ENCODE measurements at regions not wholly inside any gene's neighbourhood (a gene's known extent, or its start where the extent isn't known, plus 50 kb on each side); places are given as distances from the start of the nearest gene placed in this dataset.
A peak's percentile ranks its signal among the peaks of the same experiment; 100 is the strongest.

DNA sequence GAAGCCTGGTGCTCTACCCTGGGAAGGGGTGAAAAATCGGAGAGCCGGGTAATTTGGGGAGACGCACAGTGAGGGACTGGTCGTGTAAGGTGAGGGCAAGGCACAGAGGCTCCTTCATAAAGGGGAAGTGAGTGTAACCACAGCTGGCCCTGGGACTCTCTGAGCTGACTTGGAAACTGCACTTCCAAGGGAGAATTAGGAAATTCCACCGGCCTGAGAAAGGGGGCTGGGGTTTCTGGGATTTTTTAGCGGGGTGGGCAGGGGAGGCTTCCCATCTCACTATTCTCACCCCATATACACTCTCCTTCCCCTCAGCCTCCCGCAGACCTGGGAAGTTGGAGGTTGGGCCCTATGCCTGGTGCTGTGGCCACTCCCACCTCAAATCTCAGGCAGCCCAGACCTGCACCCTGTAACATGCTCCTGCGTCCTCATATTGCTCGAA, 88.3 kb upstream of the IPO9 start:
- Histone ChIP-seq H3K4me3 (peak overlapping the region; percentile 85), H3K79me2 (ENCODE audit: insufficient read depth) (peaks cover 99% of the 10 kb centered on the region), H3K4me2 (ENCODE audit: unreplicated experiment) (peak overlapping the region; percentile 94), H3K4me1 (ENCODE audit: insufficient read depth) (peaks cover 81% of the 10 kb centered on the region), H3K36me3 (ENCODE audit: low read depth) (peaks cover 9% of the 10 kb centered on the region; the same call in 1 of the 2 replicates), H3K9me2 (ENCODE audit: insufficient read depth) (no peaks in the 10 kb centered on the region), H3K27me3 (replicated peaks; ENCODE audit: insufficient read depth) (no peaks in the 10 kb centered on the region), H4K20me1 (ENCODE audit: insufficient read depth) (0 out of 2 replicates have a peak, but pooled peaks cover 4% of the 10 kb centered on the region), H3F3A (ENCODE audit: insufficient read depth) (peaks cover 72% of the 10 kb centered on the region), H3K9ac (peak overlapping the region; percentile 92), H3K9me3 (ENCODE audit: low read depth) (no peaks in the 10 kb centered on the region), H2AFZ (no peak overlapping the region), H3K27ac (peak overlapping the region; percentile 76)
- TF ChIP-seq EZH2phosphoT487 (IDR thresholded peaks at IDR 0.05; ENCODE audit: insufficient read depth, low read depth) (no peak), EZH2 (IDR thresholded peaks at IDR 0.05; ENCODE audit: insufficient read depth, poor library complexity, severe bottlenecking) (no peak)
- WGBS, 2 experiments (ENCODE audit: low coverage in 1 of 2, low lambda C conversion rate in 2 of 2, missing lambda C conversion rate in 2 of 2) = 7 to 21% methylated on average over 6 to 9 of the region's 9 CpGs
- DNase-seq = peak; percentile 58
- in situ Hi-C loops (cut with MboI) = no loop called here

DNA sequence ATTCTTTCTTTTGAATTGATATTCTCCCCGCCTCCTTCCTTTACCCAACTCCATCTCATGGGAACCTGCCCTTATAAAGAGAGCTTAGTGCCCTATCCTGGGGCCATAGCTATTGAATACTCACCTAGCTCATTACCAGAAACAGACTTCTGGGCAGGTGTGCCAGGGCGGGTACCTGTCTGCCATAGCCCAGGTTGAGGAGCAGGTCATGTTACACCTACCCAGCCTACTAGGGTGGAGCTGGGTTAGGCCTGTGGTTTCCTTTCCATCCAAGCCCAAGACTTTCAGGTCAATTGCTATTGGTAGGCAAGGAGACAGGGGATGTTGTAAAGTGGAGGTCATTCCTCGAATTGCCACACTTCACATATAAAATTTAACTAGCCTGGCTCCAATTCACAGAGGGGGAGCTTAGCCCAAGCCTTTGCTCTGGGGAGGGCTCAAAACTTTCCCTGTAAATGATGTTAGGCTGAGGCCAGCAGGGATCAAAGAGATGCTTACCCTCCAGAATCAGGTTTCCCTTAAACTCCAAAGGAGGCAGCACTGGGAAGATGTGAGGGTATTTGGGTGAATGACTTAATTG, 87.1 kb upstream of the IPO9 start:
- Histone ChIP-seq H3K9me3 (ENCODE audit: low read depth) (no peaks in the 10 kb centered on the region), H3K4me3 (peak overlapping the region; percentile 85), H3K4me1 (ENCODE audit: insufficient read depth) (peaks cover 85% of the 10 kb centered on the region), H3K4me2 (ENCODE audit: unreplicated experiment) (peak overlapping the region; percentile 94), H4K20me1 (ENCODE audit: insufficient read depth) (0 out of 2 replicates have a peak, but pooled peaks cover 4% of the 10 kb centered on the region), H3K79me2 (ENCODE audit: insufficient read depth) (peaks cover 99% of the 10 kb centered on the region), H3K27ac (peak overlapping the region; percentile 76), H3F3A (ENCODE audit: insufficient read depth) (peaks cover 70% of the 10 kb centered on the region), H3K27me3 (replicated peaks; ENCODE audit: insufficient read depth) (no peaks in the 10 kb centered on the region), H2AFZ (no peak overlapping the region), H3K9me2 (ENCODE audit: insufficient read depth) (no peaks in the 10 kb centered on the region), H3K9ac (peak overlapping the region; percentile 92; the same call in 1 of the 2 replicates), H3K36me3 (ENCODE audit: low read depth) (peaks cover 9% of the 10 kb centered on the region; the same call in 1 of the 2 replicates)
- 67 to 69% methylated on average over 3 of the region's 3 CpGs for WGBS, 2 experiments (ENCODE audit: low coverage in 1 of 2, low lambda C conversion rate in 2 of 2, missing lambda C conversion rate in 2 of 2)
- TF ChIP-seq EZH2phosphoT487 (IDR thresholded peaks at IDR 0.05; ENCODE audit: insufficient read depth, low read depth) (no peak), EZH2 (IDR thresholded peaks at IDR 0.05; ENCODE audit: insufficient read depth, poor library complexity, severe bottlenecking) (no peak)
- in situ Hi-C loops (cut with MboI) = no loop called here
- no peak for DNase-seq

DNA sequence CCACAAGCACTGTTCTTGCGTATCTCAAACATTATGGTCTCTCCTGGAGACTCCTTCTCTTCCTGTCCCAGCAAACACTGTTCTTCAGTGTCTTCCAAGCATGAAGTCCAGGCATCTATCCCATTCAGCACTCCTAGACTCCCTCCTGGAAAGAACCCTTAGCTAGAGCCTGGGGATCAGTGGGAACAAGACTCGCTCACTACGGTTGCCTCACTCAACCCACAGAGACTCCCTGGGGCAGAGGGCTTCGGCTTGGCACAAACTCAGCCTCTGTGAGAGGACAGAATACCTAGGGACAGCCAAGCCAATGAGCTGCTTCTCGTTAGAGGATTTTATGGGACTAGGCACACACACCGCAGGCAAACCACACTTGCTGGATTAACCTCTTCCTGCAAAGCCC, 86.5 kb upstream of the IPO9 start:
- Histone ChIP-seq H3K9me2 (ENCODE audit: insufficient read depth) (no peaks in the 10 kb centered on the region), H3K27me3 (replicated peaks; ENCODE audit: insufficient read depth) (no peaks in the 10 kb centered on the region), H3K9me3 (ENCODE audit: low read depth) (no peaks in the 10 kb centered on the region), H3K36me3 (ENCODE audit: low read depth) (peaks cover 9% of the 10 kb centered on the region; the same call in 1 of the 2 replicates), H3K79me2 (ENCODE audit: insufficient read depth) (peaks cover 99% of the 10 kb centered on the region), H2AFZ (no peak overlapping the region), H4K20me1 (ENCODE audit: insufficient read depth) (0 out of 2 replicates have a peak, but pooled peaks cover 4% of the 10 kb centered on the region), H3K4me2 (ENCODE audit: unreplicated experiment) (peak overlapping the region; percentile 94), H3K4me3 (peak overlapping the region; percentile 85; the same call in 1 of the 2 replicates), H3K9ac (0 out of 2 replicates have a peak overlapping the region, but pooled peaks have one; percentile 6), H3K27ac (peak overlapping the region; percentile 76), H3K4me1 (ENCODE audit: insufficient read depth) (peaks cover 85% of the 10 kb centered on the region), H3F3A (ENCODE audit: insufficient read depth) (peaks cover 70% of the 10 kb centered on the region)
- WGBS, 2 experiments (ENCODE audit: low coverage in 1 of 2, low lambda C conversion rate in 2 of 2, missing lambda C conversion rate in 2 of 2) = 39 to 45% methylated on average over 6 of the region's 6 CpGs
- TF ChIP-seq EZH2 (IDR thresholded peaks at IDR 0.05; ENCODE audit: insufficient read depth, poor library complexity, severe bottlenecking) (no peak), EZH2phosphoT487 (IDR thresholded peaks at IDR 0.05; ENCODE audit: insufficient read depth, low read depth) (no peak)
- peak; percentile 58 for DNase-seq
- in situ Hi-C loops (cut with MboI) = no loop called here

DNA sequence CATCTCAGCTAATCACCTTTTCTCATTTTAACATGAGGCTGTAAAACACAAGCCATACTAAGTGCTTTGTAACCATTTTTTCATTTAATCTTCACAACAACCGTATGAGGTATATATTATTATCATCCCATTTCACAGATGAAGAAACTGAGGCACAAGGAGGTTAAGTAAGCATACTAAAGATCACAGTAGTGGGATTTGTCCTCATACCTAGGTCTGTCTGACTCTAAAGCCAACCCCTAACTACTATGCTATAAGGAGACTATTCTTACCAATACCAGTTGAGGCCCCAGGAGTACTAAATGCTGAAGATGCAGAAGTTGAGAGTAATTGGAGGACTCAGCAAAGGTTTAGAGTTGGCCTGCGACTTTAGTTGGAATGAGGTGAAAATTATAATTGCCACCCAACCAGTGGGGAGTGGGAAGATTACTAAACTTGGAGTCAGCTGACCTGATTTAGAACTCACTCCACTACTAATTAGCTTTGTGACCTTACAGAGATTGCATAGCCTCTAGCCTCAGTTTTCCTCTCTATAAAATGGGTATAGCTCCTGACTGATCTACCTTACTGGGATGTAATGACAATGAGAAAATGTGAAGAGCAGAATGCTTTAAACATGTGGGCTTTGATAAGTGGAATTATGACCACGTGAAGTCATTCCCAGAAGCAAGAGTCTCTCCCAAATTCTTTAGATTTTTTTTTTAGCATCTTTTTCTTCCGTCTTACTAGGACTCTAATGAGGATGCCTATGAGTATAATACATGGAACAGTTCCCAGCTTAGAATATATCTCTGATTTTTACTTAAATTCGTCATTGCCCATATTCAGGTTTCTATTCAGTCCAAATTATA, 85.8 kb upstream of the IPO9 start:
- 69 to 78% methylated on average over 5 of the region's 5 CpGs for WGBS, 2 experiments (ENCODE audit: low coverage in 1 of 2, low lambda C conversion rate in 2 of 2, missing lambda C conversion rate in 2 of 2)
- Histone ChIP-seq H2AFZ (no peak overlapping the region), H3K9ac (no peak overlapping the region), H3K4me2 (ENCODE audit: unreplicated experiment) (peak overlapping the region; percentile 94), H3K36me3 (ENCODE audit: low read depth) (peaks cover 9% of the 10 kb centered on the region; the same call in 1 of the 2 replicates), H3K4me1 (ENCODE audit: insufficient read depth) (peaks cover 85% of the 10 kb centered on the region), H3K9me2 (ENCODE audit: insufficient read depth) (no peaks in the 10 kb centered on the region), H3K4me3 (no peak overlapping the region), H4K20me1 (ENCODE audit: insufficient read depth) (0 out of 2 replicates have a peak, but pooled peaks cover 4% of the 10 kb centered on the region), H3F3A (ENCODE audit: insufficient read depth) (peaks cover 70% of the 10 kb centered on the region), H3K27me3 (replicated peaks; ENCODE audit: insufficient read depth) (no peaks in the 10 kb centered on the region), H3K79me2 (ENCODE audit: insufficient read depth) (peaks cover 99% of the 10 kb centered on the region), H3K9me3 (ENCODE audit: low read depth) (no peaks in the 10 kb centered on the region), H3K27ac (peak overlapping the region; percentile 76)
- TF ChIP-seq EZH2 (IDR thresholded peaks at IDR 0.05; ENCODE audit: insufficient read depth, poor library complexity, severe bottlenecking) (no peak), EZH2phosphoT487 (IDR thresholded peaks at IDR 0.05; ENCODE audit: insufficient read depth, low read depth) (no peak)
- peak; percentile 48 for DNase-seq
- in situ Hi-C loops (cut with MboI) = no loop called here

All from GM23248 (cell line).